Keratinocyte (primary cell): ENCODE measurements at regions not wholly inside any gene's neighbourhood (a gene's known extent, or its start where the extent isn't known, plus 50 kb on each side); places are given as distances from the start of the nearest gene placed in this dataset.

Experiments used
- DNase-seq: peaks from one replicate; pipeline ENCODE4 v3.0.0-alpha.2; 2011; ENCODE audit warnings: low read depth, missing footprints, low spot score
- FAIRE-seq: peaks from 2 replicates; lab custom pipeline; 2011; peaks lifted over from hg19 to GRCh38; lab: Jason Lieb, UNC
- H2AFZ ChIP-seq: 2 replicates; pipeline ENCODE4 v1.6.0; 2012; ENCODE audit warnings: low read length, control low read depth, inconsistent platforms; ENCODE audit not compliant: control insufficient read depth
- H3K27ac ChIP-seq: 2 replicates; pipeline ENCODE4 v1.5.1; 2011; ENCODE audit warnings: low read length; ENCODE audit not compliant: control insufficient read depth, insufficient read depth
- H3K27me3 ChIP-seq: 3 replicates; pipeline ENCODE4 v1.6.0; 2011; ENCODE audit warnings: low read length; ENCODE audit not compliant: control insufficient read depth, insufficient read depth; ENCODE audit errors: extremely low read depth
- H3K36me3 ChIP-seq, 2 experiments: 2 replicates in 1 of 2; 3 replicates in 1 of 2; pipeline ENCODE4 v1.5.1; 2011; ENCODE audit warnings: low read length in 2 of 2, mild to moderate bottlenecking in 1 of 2; ENCODE audit not compliant: control insufficient read depth in 2 of 2, insufficient read depth in 2 of 2; ENCODE audit errors: extremely low read depth in 1 of 2
- H3K4me1 ChIP-seq: 3 replicates; pipeline ENCODE4 v1.5.1; 2011; ENCODE audit warnings: low read length; ENCODE audit not compliant: control insufficient read depth, insufficient read depth; ENCODE audit errors: extremely low read depth
- H3K4me2 ChIP-seq: 3 replicates; pipeline ENCODE4 v1.6.0; 2011; ENCODE audit warnings: low read depth, low read length; ENCODE audit not compliant: control insufficient read depth, insufficient read depth; ENCODE audit errors: extremely low read depth
- H3K4me3 ChIP-seq, 3 experiments: fragments of 200-600 bp in 1 of 3; sonication (generic) in 1 of 3; 2 replicates in 2 of 3; 3 replicates in 1 of 3; pipeline ENCODE4 v1.5.1; 2011 to 2016; ENCODE audit warnings: low read length in 3 of 3, mild to moderate bottlenecking in 3 of 3, control low read depth in 2 of 3, inconsistent platforms in 1 of 3, low read depth in 1 of 3, mixed read lengths in 1 of 3, mixed run types in 1 of 3, moderate library complexity in 1 of 3; ENCODE audit not compliant: control insufficient read depth in 2 of 3, insufficient read depth in 2 of 3; ENCODE audit errors: extremely low read depth in 1 of 3
- H3K79me2 ChIP-seq: 2 replicates; pipeline ENCODE4 v1.6.0; 2012; ENCODE audit warnings: low read length; ENCODE audit not compliant: control insufficient read depth, insufficient read depth
- H3K9ac ChIP-seq: 3 replicates; pipeline ENCODE4 v1.6.0; 2011; ENCODE audit warnings: low read length; ENCODE audit not compliant: control insufficient read depth, insufficient read depth; ENCODE audit errors: extremely low read depth
- H3K9me1 ChIP-seq: 3 replicates; pipeline ENCODE4 v1.6.0; 2011; ENCODE audit warnings: low read length; ENCODE audit not compliant: control insufficient read depth, insufficient read depth; ENCODE audit errors: extremely low read depth
- H3K9me3 ChIP-seq: 2 replicates; pipeline ENCODE4 v1.5.1; 2012; ENCODE audit warnings: low read depth, low read length; ENCODE audit not compliant: control insufficient read depth
- H4K20me1 ChIP-seq: 3 replicates; pipeline ENCODE4 v1.6.0; 2011; ENCODE audit warnings: low read length; ENCODE audit not compliant: control insufficient read depth, insufficient read depth; ENCODE audit errors: extremely low read depth
- EZH2 ChIP-seq: IDR thresholded peaks from one replicate; pipeline ENCODE4 v1.6.1; 2012; ENCODE audit warnings: inconsistent platforms, mild to moderate bottlenecking, low read length, moderate library complexity
- dilution Hi-C: fragments of 300-500 bp; cut with MboI; formaldehyde crosslinking; loops from one replicate; pipeline ENCODE4 v1.7.0; 2020; ENCODE audit warnings: low sequenced_read_pairs; ENCODE audit not compliant: extremely low pct_ligation_motif_present
- TF ChIP-seq, protein P1 (sequence below), 3 experiments: IDR thresholded peaks in 1 of 3; conservative IDR thresholded peaks in 1 of 3; optimal IDR thresholded peaks in 1 of 3; 2 replicates in 2 of 3; 3 replicates in 1 of 3; pipeline versions ENCODE3 to v1.5.1; 2011; ENCODE audit warnings: low read length in 3 of 3, mild to moderate bottlenecking in 3 of 3, moderate library complexity in 2 of 3, control low read depth in 1 of 3, inconsistent platforms in 1 of 3; ENCODE audit not compliant: insufficient read depth in 2 of 3; ENCODE audit errors: extremely low read depth in 1 of 3

GRCh38 chr5:99449786-99450185 is 521.0 kb upstream of the CHD1 start:
- H3K27ac ChIP-seq = no peak overlapping the region
- FAIRE-seq (no peak), DNase-seq (no peak)
- H3K4me2 ChIP-seq = no peak overlapping the region
- no peaks in the 10 kb centered on the region for H4K20me1 ChIP-seq
- H3K79me2 ChIP-seq = no peaks in the 10 kb centered on the region
- no peak overlapping the region for H3K9ac ChIP-seq
- H3K4me3 ChIP-seq = no peak overlapping the region
- no peaks in the 10 kb centered on the region for H3K27me3 ChIP-seq
- H3K36me3 ChIP-seq = no peaks in the 10 kb centered on the region
- no peaks in the 10 kb centered on the region for H3K4me1 ChIP-seq
- dilution Hi-C loops = no loop called here
- H3K9me3 ChIP-seq = no peaks in the 10 kb centered on the region
- TF ChIP-seq, protein P1, sequence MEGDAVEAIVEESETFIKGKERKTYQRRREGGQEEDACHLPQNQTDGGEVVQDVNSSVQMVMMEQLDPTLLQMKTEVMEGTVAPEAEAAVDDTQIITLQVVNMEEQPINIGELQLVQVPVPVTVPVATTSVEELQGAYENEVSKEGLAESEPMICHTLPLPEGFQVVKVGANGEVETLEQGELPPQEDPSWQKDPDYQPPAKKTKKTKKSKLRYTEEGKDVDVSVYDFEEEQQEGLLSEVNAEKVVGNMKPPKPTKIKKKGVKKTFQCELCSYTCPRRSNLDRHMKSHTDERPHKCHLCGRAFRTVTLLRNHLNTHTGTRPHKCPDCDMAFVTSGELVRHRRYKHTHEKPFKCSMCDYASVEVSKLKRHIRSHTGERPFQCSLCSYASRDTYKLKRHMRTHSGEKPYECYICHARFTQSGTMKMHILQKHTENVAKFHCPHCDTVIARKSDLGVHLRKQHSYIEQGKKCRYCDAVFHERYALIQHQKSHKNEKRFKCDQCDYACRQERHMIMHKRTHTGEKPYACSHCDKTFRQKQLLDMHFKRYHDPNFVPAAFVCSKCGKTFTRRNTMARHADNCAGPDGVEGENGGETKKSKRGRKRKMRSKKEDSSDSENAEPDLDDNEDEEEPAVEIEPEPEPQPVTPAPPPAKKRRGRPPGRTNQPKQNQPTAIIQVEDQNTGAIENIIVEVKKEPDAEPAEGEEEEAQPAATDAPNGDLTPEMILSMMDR (optimal IDR thresholded peaks at IDR 0.05 in 1 of 3, IDR thresholded peaks at IDR 0.05 in 1 of 3, conservative IDR thresholded peaks at IDR 0.05 in 1 of 3; ENCODE audit: extremely low read depth in 1 of 3, insufficient read depth in 2 of 3, low read length in 3 of 3) = no peak
- no peaks in the 10 kb centered on the region for H3K9me1 ChIP-seq
- H2AFZ ChIP-seq = no peak overlapping the region

- Histone ChIP-seq H2AFZ (no peak overlapping the region), H3K4me1 (no peaks in the 10 kb centered on the region), H3K4me2 (no peak overlapping the region), H3K27ac (no peak overlapping the region), H3K9me1 (no peaks in the 10 kb centered on the region), H3K4me3 (no peak overlapping the region), H3K36me3 (no peaks in the 10 kb centered on the region), H3K79me2 (no peaks in the 10 kb centered on the region), H4K20me1 (no peaks in the 10 kb centered on the region), H3K9ac (no peak overlapping the region), H3K9me3 (no peaks in the 10 kb centered on the region), H3K27me3 (no peaks in the 10 kb centered on the region)
- DNase-seq (no peak), FAIRE-seq (no peak)
- dilution Hi-C loops = no loop called here
- TF ChIP-seq, protein P1 (optimal IDR thresholded peaks at IDR 0.05 in 1 of 3, IDR thresholded peaks at IDR 0.05 in 1 of 3, conservative IDR thresholded peaks at IDR 0.05 in 1 of 3; ENCODE audit: extremely low read depth in 1 of 3, insufficient read depth in 2 of 3, low read length in 3 of 3) = no peak
- TF ChIP-seq EZH2 = no peak
Measured at GRCh38 chr5:99445805-99446204, 517.0 kb upstream of the CHD1 start.
